D721Med (cell line): ENCODE measurements at regions not wholly inside any gene's neighbourhood (a gene's known extent, or its start where the extent isn't known, plus 50 kb on each side); places are given as distances from the start of the nearest gene placed in this dataset.

ENCODE experiments used
- DNase-seq: peaks from one replicate; pipeline ENCODE4 v3.0.0; 2011; ENCODE audit warnings: low spot score; ENCODE audit not compliant: insufficient read length
- FAIRE-seq: peaks from 2 replicates; lab custom pipeline; 2011; peaks lifted over from hg19 to GRCh38; lab: Jason Lieb, UNC
- CTCF ChIP-seq: IDR thresholded peaks from 2 replicates; pipeline ENCODE4 v1.5.1; 2012; ENCODE audit warnings: mild to moderate bottlenecking, control low read depth; ENCODE audit not compliant: insufficient read depth; ENCODE audit errors: missing control alignments

GRCh38 chr5:28269978-28270377, 1231.6 kb upstream of the CDH9 start:
- TF ChIP-seq CTCF: no peak
- FAIRE-seq: no peak
- DNase-seq: no peak

GRCh38 chr5:28265877-28266276, 1227.5 kb upstream of the CDH9 start:
- no peak for FAIRE-seq
- DNase-seq: no peak
- TF ChIP-seq CTCF: no peak

GRCh38 chr5:28254846-28255245, 1216.5 kb upstream of the CDH9 start:
- FAIRE-seq: no peak
- DNase-seq: no peak
- TF ChIP-seq CTCF: no peak

GRCh38 chr5:28253431-28253830, 1215.0 kb upstream of the CDH9 start:
- no peak for DNase-seq
- no peak for TF ChIP-seq CTCF
- no peak for FAIRE-seq

GRCh38 chr5:28249771-28250415, 1211.5 kb upstream of the CDH9 start:
- FAIRE-seq (no peak), DNase-seq (no peak)
- TF ChIP-seq CTCF: no peak

- DNase-seq (no peak), FAIRE-seq (no peak)
- no peak for TF ChIP-seq CTCF
These were observed 1196.1 kb upstream of the CDH9 start for GRCh38 chr5:28234356-28234968.

- FAIRE-seq: no peak
- DNase-seq: no peak
- no peak for TF ChIP-seq CTCF
These were observed 1188.0 kb upstream of the CDH9 start for GRCh38 chr5:28226407-28226806.
